ENCODE measurements at regions not wholly inside any gene's neighbourhood (a gene's known extent, or its start where the extent isn't known, plus 50 kb on each side); places are given as distances from the start of the nearest gene placed in this dataset.

DNA sequence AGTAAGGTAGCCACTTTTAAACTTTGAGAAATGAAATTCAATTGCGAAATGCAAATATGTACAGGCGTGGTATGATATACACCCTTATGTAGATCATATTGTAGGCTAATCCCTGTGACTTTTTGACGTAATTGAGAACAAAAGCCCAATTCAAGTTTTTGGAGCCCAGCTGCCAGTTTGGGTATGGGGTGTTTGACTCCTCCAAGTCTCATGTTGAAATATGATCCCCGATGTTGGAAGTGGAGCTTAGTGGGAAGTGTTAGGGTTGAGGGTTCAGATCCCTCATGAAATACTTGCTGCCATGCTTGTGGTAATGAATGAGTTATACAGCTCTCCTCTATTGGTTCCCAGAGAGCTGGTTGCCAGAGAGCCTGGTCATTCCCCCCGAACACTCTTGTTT, 1666.8 kb downstream of the SUCLG1 start:
- no peaks in the 10 kb centered on the region for H3K36me3 ChIP-seq (ENCODE audit: insufficient read depth, insufficient read length, low read length)
- no peak for TF ChIP-seq ZNF274 (IDR thresholded peaks at IDR 0.05; ENCODE audit: low read depth, low read length)
- no peak for DNase-seq (ENCODE audit: low read depth, low spot score)
- no peak overlapping the region for H3K4me3 ChIP-seq (ENCODE audit: insufficient read length, low read depth)
- no peaks in the 10 kb centered on the region for H3K27me3 ChIP-seq (ENCODE audit: insufficient read depth, insufficient read length)
- H3K4me1 ChIP-seq (ENCODE audit: insufficient read depth, insufficient read length): no peaks in the 10 kb centered on the region
- no peaks in the 10 kb centered on the region for H3K9me3 ChIP-seq (ENCODE audit: insufficient read depth, low read length)
- no peak overlapping the region for H3K9ac ChIP-seq (ENCODE audit: insufficient read length, low read depth)

DNA sequence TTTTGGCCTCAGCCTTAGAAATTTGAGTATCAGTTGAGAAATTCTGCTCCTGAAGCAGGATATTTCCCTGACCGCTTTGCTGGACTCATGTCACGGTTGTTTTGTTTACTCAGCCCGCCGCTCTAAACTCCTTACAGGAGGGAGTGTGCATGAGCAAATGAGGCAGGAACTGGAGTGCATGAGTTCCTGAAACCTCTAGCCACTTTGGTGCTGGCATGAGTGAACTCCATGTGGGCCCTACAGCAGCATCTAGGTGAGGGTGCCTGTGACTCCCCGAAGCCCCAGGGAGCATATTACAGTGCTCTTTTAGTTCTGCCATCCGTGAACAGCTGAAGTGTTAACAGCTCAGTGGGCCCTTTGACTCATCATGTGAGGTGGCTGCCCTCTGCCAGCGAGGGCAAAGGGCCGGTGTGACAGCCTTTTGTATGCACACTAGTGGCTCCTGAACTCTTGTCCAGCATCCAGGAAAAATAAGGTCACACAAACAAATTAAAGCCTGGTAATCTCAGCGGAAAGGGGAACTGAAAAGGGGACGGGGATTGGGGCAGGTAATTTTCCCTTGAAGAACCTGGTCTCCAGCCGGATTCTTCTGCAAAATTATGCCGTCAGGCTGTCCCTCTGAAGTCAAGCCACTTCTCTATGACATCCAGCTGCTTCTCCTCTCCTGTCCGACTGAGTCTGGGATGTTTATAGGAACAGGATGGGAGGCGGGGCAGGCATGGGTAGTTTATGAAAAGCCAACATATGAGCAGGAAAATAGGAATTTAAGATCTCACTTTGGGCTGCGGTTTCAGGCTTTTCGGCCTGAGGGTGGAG, 1668.7 kb downstream of the SUCLG1 start:
- H3K4me1 ChIP-seq (ENCODE audit: insufficient read depth, insufficient read length): no peaks in the 10 kb centered on the region
- H3K9me3 ChIP-seq (ENCODE audit: insufficient read depth, low read length): no peaks in the 10 kb centered on the region
- no peaks in the 10 kb centered on the region for H3K36me3 ChIP-seq (ENCODE audit: insufficient read depth, insufficient read length, low read length)
- no peak overlapping the region for H3K4me3 ChIP-seq (ENCODE audit: insufficient read length, low read depth)
- no peaks in the 10 kb centered on the region for H3K27me3 ChIP-seq (ENCODE audit: insufficient read depth, insufficient read length)
- no peak for DNase-seq (ENCODE audit: low read depth, low spot score)
- TF ChIP-seq SUZ12 (IDR thresholded peaks at IDR 0.05; ENCODE audit: extremely low read depth, insufficient read depth, insufficient read length): no peak
- no peak for TF ChIP-seq YY1 (IDR thresholded peaks at IDR 0.05; ENCODE audit: insufficient read depth, insufficient read length)
- TF ChIP-seq ZNF274 (IDR thresholded peaks at IDR 0.05; ENCODE audit: low read depth, low read length): no peak
- no peak overlapping the region for H3K9ac ChIP-seq (ENCODE audit: insufficient read length, low read depth)

DNA sequence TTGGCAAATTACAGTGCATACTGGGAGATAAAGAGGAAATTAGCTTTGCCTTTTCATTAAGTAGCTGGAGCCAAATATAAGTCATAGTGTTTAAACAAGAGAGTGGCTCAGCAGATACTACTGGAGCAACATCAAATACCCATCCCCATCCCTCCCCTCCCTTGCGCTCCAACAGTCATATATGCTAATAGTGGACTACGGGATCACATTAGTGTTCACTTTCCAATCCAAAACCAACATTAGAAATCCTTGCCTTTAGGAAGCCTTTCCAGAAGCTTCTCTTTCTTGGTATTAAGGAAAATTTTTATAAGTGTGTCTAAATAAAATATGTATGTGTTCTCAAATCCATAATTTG, 1669.3 kb downstream of the SUCLG1 start:
- H3K9me3 ChIP-seq (ENCODE audit: insufficient read depth, low read length): no peaks in the 10 kb centered on the region
- no peak overlapping the region for H3K4me3 ChIP-seq (ENCODE audit: insufficient read length, low read depth)
- H3K4me1 ChIP-seq (ENCODE audit: insufficient read depth, insufficient read length): no peaks in the 10 kb centered on the region
- H3K27me3 ChIP-seq (ENCODE audit: insufficient read depth, insufficient read length): no peaks in the 10 kb centered on the region
- no peak for DNase-seq (ENCODE audit: low read depth, low spot score)
- no peak overlapping the region for H3K9ac ChIP-seq (ENCODE audit: insufficient read length, low read depth)
- no peaks in the 10 kb centered on the region for H3K36me3 ChIP-seq (ENCODE audit: insufficient read depth, insufficient read length, low read length)
- TF ChIP-seq SUZ12 (IDR thresholded peaks at IDR 0.05; ENCODE audit: extremely low read depth, insufficient read depth, insufficient read length): no peak
- TF ChIP-seq YY1 (IDR thresholded peaks at IDR 0.05; ENCODE audit: insufficient read depth, insufficient read length): no peak
- no peak for TF ChIP-seq ZNF274 (IDR thresholded peaks at IDR 0.05; ENCODE audit: low read depth, low read length)

DNA sequence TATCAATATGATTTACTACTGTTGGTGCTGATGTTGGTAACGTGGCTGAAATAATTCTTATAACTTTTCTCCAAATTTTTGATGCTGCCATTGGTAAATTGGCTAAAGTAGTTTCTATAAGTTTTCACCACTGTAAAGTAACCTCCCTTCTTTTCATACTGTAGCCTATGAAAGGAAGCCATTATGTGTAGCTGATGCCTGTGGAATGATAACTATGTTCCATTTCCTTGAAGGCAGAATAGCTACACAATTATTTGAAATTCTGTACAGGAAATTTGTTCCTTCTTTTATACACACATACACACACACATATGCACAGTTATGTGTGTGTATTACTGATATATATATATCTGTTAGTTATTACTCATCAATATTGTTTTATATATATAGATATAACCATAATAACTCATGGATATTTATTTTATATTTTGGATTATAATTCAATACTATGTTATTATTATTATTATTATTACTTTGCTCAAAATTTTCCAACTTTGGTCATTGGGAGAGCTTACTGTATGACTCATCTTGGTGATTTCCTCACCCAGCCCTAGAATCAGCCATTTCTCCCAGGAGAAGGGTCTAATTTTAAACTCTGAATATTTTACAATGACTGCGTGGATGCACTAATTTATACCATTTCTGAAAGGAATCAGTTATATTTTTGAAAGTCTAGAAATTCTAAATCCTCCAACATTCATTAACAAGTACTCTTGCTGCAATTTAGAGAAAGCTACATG, 1677.7 kb downstream of the SUCLG1 start:
- TF ChIP-seq SUZ12 (IDR thresholded peaks at IDR 0.05; ENCODE audit: extremely low read depth, insufficient read depth, insufficient read length) (no peak), YY1 (IDR thresholded peaks at IDR 0.05; ENCODE audit: insufficient read depth, insufficient read length) (no peak), ZNF274 (IDR thresholded peaks at IDR 0.05; ENCODE audit: low read depth, low read length) (no peak)
- no peaks in the 10 kb centered on the region for H3K27me3 ChIP-seq (ENCODE audit: insufficient read depth, insufficient read length)

DNA sequence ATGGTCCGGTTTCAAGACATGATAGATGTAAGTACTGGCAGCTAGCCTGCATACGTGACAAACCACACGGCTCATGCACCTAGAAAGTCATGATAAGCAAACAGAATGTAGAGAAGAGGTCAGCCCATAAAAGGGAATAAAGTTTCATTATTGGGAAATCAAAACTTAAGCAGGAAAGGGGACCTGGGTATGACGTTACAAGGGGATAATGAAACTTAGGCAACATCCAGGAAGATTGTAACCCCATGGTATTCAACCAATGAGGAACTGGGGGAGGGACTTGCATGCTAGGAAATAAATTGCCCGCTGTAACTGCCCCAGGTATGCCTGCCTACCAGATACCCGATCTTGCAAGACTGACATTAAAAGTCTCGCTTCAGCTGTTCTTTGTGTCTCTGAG, 1679.0 kb downstream of the SUCLG1 start:
- Histone ChIP-seq H3K4me3 (ENCODE audit: insufficient read length, low read depth) (no peak overlapping the region), H3K9ac (ENCODE audit: insufficient read length, low read depth) (no peak overlapping the region), H3K36me3 (ENCODE audit: insufficient read depth, insufficient read length, low read length) (no peaks in the 10 kb centered on the region), H3K9me3 (ENCODE audit: insufficient read depth, low read length) (no peaks in the 10 kb centered on the region), H3K4me1 (ENCODE audit: insufficient read depth, insufficient read length) (no peaks in the 10 kb centered on the region), H3K27me3 (ENCODE audit: insufficient read depth, insufficient read length) (no peaks in the 10 kb centered on the region)
- DNase-seq (ENCODE audit: low read depth, low spot score): no peak
- TF ChIP-seq ZNF274 (IDR thresholded peaks at IDR 0.05; ENCODE audit: low read depth, low read length): no peak
- TF ChIP-seq SUZ12 (IDR thresholded peaks at IDR 0.05; ENCODE audit: extremely low read depth, insufficient read depth, insufficient read length): no peak
- no peak for TF ChIP-seq YY1 (IDR thresholded peaks at IDR 0.05; ENCODE audit: insufficient read depth, insufficient read length)

More for the DNA sequence above, 1677.7 kb downstream of the SUCLG1 start:
- Histone ChIP-seq H3K36me3 (ENCODE audit: insufficient read depth, insufficient read length, low read length) (no peaks in the 10 kb centered on the region), H3K9me3 (ENCODE audit: insufficient read depth, low read length) (no peaks in the 10 kb centered on the region), H3K4me3 (ENCODE audit: insufficient read length, low read depth) (no peak overlapping the region), H3K4me1 (ENCODE audit: insufficient read depth, insufficient read length) (no peaks in the 10 kb centered on the region), H3K9ac (ENCODE audit: insufficient read length, low read depth) (no peak overlapping the region)
- DNase-seq (ENCODE audit: low read depth, low spot score): no peak

DNA sequence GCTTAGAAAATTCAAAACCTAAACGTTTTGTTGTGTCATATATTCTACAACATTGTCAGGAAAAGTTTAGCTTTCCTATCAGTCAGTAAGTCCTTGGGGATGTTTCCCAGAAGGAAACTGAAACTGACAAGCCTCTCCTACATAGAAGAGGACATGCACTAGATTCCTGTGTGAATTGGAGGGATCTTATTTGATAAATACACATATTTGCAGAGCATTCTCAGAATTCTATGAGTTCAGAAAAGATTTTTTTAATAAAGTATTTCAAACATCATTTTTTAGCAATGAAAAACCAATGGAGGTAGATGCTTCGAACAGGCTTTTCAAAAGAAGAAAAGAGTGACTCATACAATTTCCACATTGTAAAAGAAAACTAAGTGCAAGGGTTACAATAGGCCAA, 1706.7 kb downstream of the SUCLG1 start:
- H3K27me3 ChIP-seq (ENCODE audit: insufficient read depth, insufficient read length): no peaks in the 10 kb centered on the region
- H3K4me3 ChIP-seq (ENCODE audit: insufficient read length, low read depth): no peak overlapping the region
- no peaks in the 10 kb centered on the region for H3K4me1 ChIP-seq (ENCODE audit: insufficient read depth, insufficient read length)
- TF ChIP-seq ZNF274 (IDR thresholded peaks at IDR 0.05; ENCODE audit: low read depth, low read length) (no peak), SUZ12 (IDR thresholded peaks at IDR 0.05; ENCODE audit: extremely low read depth, insufficient read depth, insufficient read length) (no peak), YY1 (IDR thresholded peaks at IDR 0.05; ENCODE audit: insufficient read depth, insufficient read length) (no peak)
- H3K9ac ChIP-seq (ENCODE audit: insufficient read length, low read depth): no peak overlapping the region
- H3K36me3 ChIP-seq (ENCODE audit: insufficient read depth, insufficient read length, low read length): no peaks in the 10 kb centered on the region
- H3K9me3 ChIP-seq (ENCODE audit: insufficient read depth, low read length): 0 out of 2 replicates have a peak, but pooled peaks cover 5% of the 10 kb centered on the region
- no peak for DNase-seq (ENCODE audit: low read depth, low spot score)

DNA sequence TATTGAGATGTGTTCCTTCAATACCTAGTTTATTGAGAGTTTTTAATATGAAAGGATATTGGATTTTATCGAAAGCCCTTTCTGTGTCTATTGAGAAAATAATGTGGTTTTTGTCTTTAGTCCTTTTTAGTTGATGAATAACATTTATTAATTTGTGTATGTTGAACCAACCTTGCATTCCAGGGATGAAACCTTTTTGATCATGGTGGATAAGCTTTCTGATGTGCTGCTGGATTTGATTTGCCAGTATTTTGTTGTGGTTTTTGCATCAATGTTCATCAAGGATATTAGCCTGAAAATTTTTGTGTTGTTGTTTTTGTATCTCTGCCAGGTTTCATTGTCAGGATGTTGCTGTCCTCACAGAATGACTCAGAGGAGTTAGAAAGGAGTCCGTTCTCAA, 1710.4 kb downstream of the SUCLG1 start:
- Histone ChIP-seq H3K9ac (ENCODE audit: insufficient read length, low read depth) (no peak overlapping the region), H3K9me3 (ENCODE audit: insufficient read depth, low read length) (0 out of 2 replicates have a peak, but pooled peaks cover 5% of the 10 kb centered on the region), H3K27me3 (ENCODE audit: insufficient read depth, insufficient read length) (no peaks in the 10 kb centered on the region), H3K36me3 (ENCODE audit: insufficient read depth, insufficient read length, low read length) (no peaks in the 10 kb centered on the region), H3K4me3 (ENCODE audit: insufficient read length, low read depth) (no peak overlapping the region), H3K4me1 (ENCODE audit: insufficient read depth, insufficient read length) (no peaks in the 10 kb centered on the region)
- DNase-seq (ENCODE audit: low read depth, low spot score): no peak
- TF ChIP-seq YY1 (IDR thresholded peaks at IDR 0.05; ENCODE audit: insufficient read depth, insufficient read length) (no peak), SUZ12 (IDR thresholded peaks at IDR 0.05; ENCODE audit: extremely low read depth, insufficient read depth, insufficient read length) (no peak), ZNF274 (IDR thresholded peaks at IDR 0.05; ENCODE audit: low read depth, low read length) (no peak)

Measured in NT2/D1 (cell line).